GM12878 (cell line): ENCODE measurements at regions not wholly inside any gene's neighbourhood (a gene's known extent, or its start where the extent isn't known, plus 50 kb on each side); places are given as distances from the start of the nearest gene placed in this dataset.

Experiments used
- ATAC-seq: fragments of 200-7000 bp; cut with Tn5 transposase; 3 replicates; pipeline ENCODE4 v1.9.1; 2020; ENCODE audit warnings: mild to moderate bottlenecking, moderate library complexity
- BruUV-seq: library from RNA; stranded (reverse); fragments of 400-500 nt; replicated peaks from 2 replicates; lab custom pipeline; 2021; lab: Mats Ljungman, UMichigan
- CTCF ChIA-PET: fragments of 300-600 bp; sonication (Branson Sonifier 250); formaldehyde crosslinking; extraction: SDS; loops from one replicate; lab custom pipeline; 2021; ENCODE audit warnings: inconsistent platforms; lab: Yijun Ruan, JAX
- POLR2A ChIA-PET: fragments of 350-600 bp; formaldehyde crosslinking; extraction: SDS; loops from one replicate; lab custom pipeline; 2021; ENCODE audit warnings: inconsistent platforms; lab: Charles Lee
- RAD21 ChIA-PET: fragments of 300-600 bp; sonication (Branson Sonifier 250); formaldehyde crosslinking; loops from one replicate; lab custom pipeline; 2023; ENCODE audit warnings: antibody characterized with exemption; ENCODE audit not compliant: unreplicated experiment; lab: Charles Lee
- SMC1A ChIA-PET: fragments of 300-600 bp; sonication (Branson Sonifier 250); formaldehyde crosslinking; loops from one replicate; lab custom pipeline; 2023; ENCODE audit not compliant: unreplicated experiment, uncharacterized antibody; lab: Charles Lee
- DNase-seq: peaks from one replicate; pipeline ENCODE4 v3.0.0-alpha.2; 2011; ENCODE audit warnings: low read depth, low spot score
- FAIRE-seq: peaks from 3 replicates; lab custom pipeline; 2011; peaks lifted over from hg19 to GRCh38; lab: Jason Lieb, UNC
- H2AFZ ChIP-seq: 2 replicates; pipeline ENCODE4 v1.6.0; 2011; ENCODE audit warnings: low read depth, low read length, control low read depth; ENCODE audit not compliant: control insufficient read depth
- H3K27ac ChIP-seq: 2 replicates; pipeline ENCODE4 v1.5.1; 2011; ENCODE audit warnings: control low read depth; ENCODE audit not compliant: control insufficient read depth, insufficient read depth
- H3K27me3 ChIP-seq, 2 experiments: replicated peaks in 1 of 2; 2 replicates each; pipeline versions ENCODE4 v1.6.0 to v1.6.1; 2011; ENCODE audit warnings: low read length in 1 of 2; ENCODE audit not compliant: control insufficient read depth in 2 of 2, insufficient read depth in 2 of 2
- H3K36me3 ChIP-seq, 2 experiments: 2 replicates each; pipeline ENCODE4 v1.5.1; 2011; ENCODE audit warnings: low read length in 1 of 2; ENCODE audit not compliant: control insufficient read depth in 2 of 2, insufficient read depth in 2 of 2
- H3K4me1 ChIP-seq: 2 replicates; pipeline ENCODE4 v1.6.1; 2011; ENCODE audit warnings: mild to moderate bottlenecking, low read length, moderate library complexity, mixed read lengths; ENCODE audit not compliant: control insufficient read depth, insufficient read depth
- H3K4me2 ChIP-seq: 2 replicates; pipeline ENCODE4 v1.6.0; 2011; ENCODE audit warnings: control low read depth; ENCODE audit not compliant: control insufficient read depth, insufficient read depth
- H3K4me3 ChIP-seq: fragments of 200-600 bp; sonication (generic); 2 replicates; pipeline ENCODE4 v1.5.1; 2016
- H3K79me2 ChIP-seq: 2 replicates; pipeline ENCODE4 v1.6.0; 2011; ENCODE audit warnings: low read length; ENCODE audit not compliant: control insufficient read depth, insufficient read depth
- H3K9ac ChIP-seq: 2 replicates; pipeline ENCODE4 v1.8.0; 2011; ENCODE audit warnings: low read length, control low read depth, mixed read lengths; ENCODE audit not compliant: control insufficient read depth, insufficient read depth
- H3K9me3 ChIP-seq: replicated peaks from 3 replicates; pipeline ENCODE4 v1.5.1; 2011; ENCODE audit warnings: mild to moderate bottlenecking, low read length; ENCODE audit not compliant: control insufficient read depth, insufficient read depth
- H4K20me1 ChIP-seq: 2 replicates; pipeline ENCODE4 v1.6.0; 2011; ENCODE audit not compliant: control insufficient read depth, insufficient read depth
- BCL11A ChIP-seq: IDR thresholded peaks from 2 replicates; pipeline ENCODE4 v1.6.1; 2011; ENCODE audit warnings: low read depth, low read length
- CREM ChIP-seq: IDR thresholded peaks from 2 replicates; pipeline ENCODE4 v1.6.1; 2014; ENCODE audit warnings: antibody characterized with exemption, low read depth
- CTCF ChIP-seq, 3 experiments: IDR thresholded peaks in 2 of 3; conservative IDR thresholded peaks in 1 of 3; 2 replicates each; pipeline ENCODE4 v1.5.1; 2011; ENCODE audit warnings: low read depth in 3 of 3, low read length in 3 of 3, mild to moderate bottlenecking in 3 of 3, control low read depth in 2 of 3, moderate library complexity in 2 of 3, inconsistent platforms in 1 of 3, mixed read lengths in 1 of 3; ENCODE audit not compliant: control insufficient read depth in 2 of 3, insufficient read depth in 1 of 3; ENCODE audit errors: extremely low read depth in 1 of 3
- EED ChIP-seq: sonication (generic); IDR thresholded peaks from 2 replicates; pipeline ENCODE4 v1.6.1; 2016; ENCODE audit warnings: antibody characterized with exemption, low read depth
- IKZF2 ChIP-seq, 2 experiments: fragments of 450-650 bp; IDR thresholded peaks; 2 replicates each; pipeline ENCODE4 v1.6.1; 2017; ENCODE audit warnings: mild to moderate bottlenecking in 2 of 2, moderate library complexity in 2 of 2
- IRF4 ChIP-seq: IDR thresholded peaks from 2 replicates; pipeline ENCODE4 v1.6.1; 2011; ENCODE audit warnings: low read depth, low read length
- JUNB ChIP-seq: IDR thresholded peaks from 2 replicates; pipeline ENCODE4 v1.6.1; 2016; ENCODE audit warnings: antibody characterized with exemption, mild to moderate bottlenecking
- MEF2A ChIP-seq: IDR thresholded peaks from 2 replicates; pipeline ENCODE4 v1.6.1; 2011; ENCODE audit warnings: low read depth, mild to moderate bottlenecking, low read length, moderate library complexity; ENCODE audit not compliant: insufficient read depth
- NFIC ChIP-seq: IDR thresholded peaks from 2 replicates; pipeline ENCODE4 v1.6.1; 2012; ENCODE audit warnings: low read depth, mild to moderate bottlenecking, inconsistent platforms, low read length, moderate library complexity
- RBBP5 ChIP-seq: fragments of 200-600 bp; sonication (generic); conservative IDR thresholded peaks from 2 replicates; pipeline ENCODE4 v1.6.1; 2016
- RCOR1 ChIP-seq: conservative IDR thresholded peaks from 2 replicates; pipeline ENCODE4 v1.6.1; 2012; ENCODE audit warnings: low read depth, low read length, improper control_type of control experiment
- RELA ChIP-seq: fragments of 450-650 bp; IDR thresholded peaks from 2 replicates; pipeline ENCODE4 v1.8.0; 2014; ENCODE audit warnings: borderline replicate concordance; ENCODE audit not compliant: partially characterized antibody
- SIX5 ChIP-seq: IDR thresholded peaks from 2 replicates; pipeline ENCODE4 v1.6.1; 2011; ENCODE audit warnings: mild to moderate bottlenecking, low read depth, low read length, moderate library complexity; ENCODE audit not compliant: severe bottlenecking
- SMARCA5 ChIP-seq: fragments of 450-650 bp; IDR thresholded peaks from 2 replicates; pipeline ENCODE4 v1.6.1; 2017; ENCODE audit warnings: mild to moderate bottlenecking
- TCF3 ChIP-seq: IDR thresholded peaks from 2 replicates; pipeline ENCODE4 v1.6.1; 2012; ENCODE audit warnings: low read depth, mild to moderate bottlenecking, low read length, borderline replicate concordance; ENCODE audit not compliant: insufficient read depth
- YY1 ChIP-seq: IDR thresholded peaks from 2 replicates; pipeline ENCODE4 v1.6.1; 2011; ENCODE audit warnings: low read depth, mild to moderate bottlenecking, low read length
- whole genome bisulfite sequencing: methylation state at CpG from one replicate; pipeline ENCODE4 v1.1.6; 2016; ENCODE audit warnings: low lambda C conversion rate; ENCODE audit not compliant: insufficient replicate concordance, insufficient coverage; ENCODE audit errors: missing lambda C conversion rate; 5-methylcytosine and 5-hydroxymethylcytosine counted together
- in situ Hi-C: fragments of 300-500 bp; cut with MboI; formaldehyde crosslinking; loops from 9 replicates; pipeline ENCODE4 v1.14.3; 2018; ENCODE audit warnings: mixed read lengths
- intact Hi-C: fragments of 100-400 bp; cut with micrococcal nuclease; formaldehyde crosslinking; loops from one replicate; pipeline ENCODE4 v1.14.2; 2022; ENCODE audit not compliant: unreplicated experiment

DNA sequence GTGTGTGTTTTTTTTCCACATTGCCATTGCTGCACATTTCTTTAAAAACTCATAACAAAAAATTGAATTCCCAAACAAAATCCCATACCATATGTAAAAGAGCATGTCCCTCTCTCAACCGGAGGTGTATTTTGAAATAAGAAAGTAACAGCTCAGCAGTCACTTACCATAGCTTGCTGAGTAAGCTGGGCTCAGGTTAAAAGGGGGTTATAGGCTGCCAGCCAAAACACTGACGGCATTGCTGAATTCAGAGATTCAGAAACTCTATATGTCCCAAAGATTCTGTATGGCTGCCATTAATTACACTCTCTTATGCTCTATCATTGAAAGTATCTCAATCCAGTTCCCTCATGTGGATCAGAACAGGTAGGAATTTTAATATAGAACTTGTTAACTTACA, 276.0 kb downstream of the FOXG1 start:
- POLR2A ChIA-PET = no interaction called here
- TF ChIP-seq BCL11A = no peak
- no peak for TF ChIP-seq SMARCA5
- no peak for TF ChIP-seq IKZF2 (IDR thresholded peaks at IDR 0.05)
- no peak for TF ChIP-seq MEF2A
- no peak for TF ChIP-seq IRF4
- no peak for TF ChIP-seq RELA
- no peak for TF ChIP-seq CREM
- TF ChIP-seq SIX5 = no peak
- TF ChIP-seq YY1 = no peak
- TF ChIP-seq RCOR1 = no peak
- TF ChIP-seq EED = no peak
- no peak for TF ChIP-seq CTCF (IDR thresholded peaks at IDR 0.05 in 2 of 3, conservative IDR thresholded peaks at IDR 0.05 in 1 of 3; ENCODE audit: control insufficient read depth in 2 of 3, extremely low read depth in 1 of 3, insufficient read depth in 1 of 3, low read depth in 3 of 3, low read length in 3 of 3)
- no peak for TF ChIP-seq JUNB
- no peak for TF ChIP-seq TCF3
- TF ChIP-seq NFIC = no peak
- no peak for TF ChIP-seq RBBP5
- FAIRE-seq = no peak

More for the DNA sequence above, 276.0 kb downstream of the FOXG1 start:
- DNase-seq (no peak), ATAC-seq (no peak)
- H3K36me3 ChIP-seq = no peaks in the 10 kb centered on the region
- no peak overlapping the region for H2AFZ ChIP-seq
- no peaks in the 10 kb centered on the region for H3K79me2 ChIP-seq
- BruUV-seq = no TSS peak
- ChIA-PET SMC1A (interaction anchor here (1.1 kb wide), 1 partner anchor 8 kb away, joined by 5 read pairs; no protein-coding TSS in a partner anchor), RAD21 (no interaction called here), CTCF (no interaction called here)
- H3K9ac ChIP-seq = no peak overlapping the region
- in situ Hi-C loops (no loop called here), intact Hi-C loops (no loop called here)
- H3K27ac ChIP-seq = no peak overlapping the region
- no peaks in the 10 kb centered on the region for H4K20me1 ChIP-seq
- no peaks in the 10 kb centered on the region for H3K4me1 ChIP-seq
- H3K4me3 ChIP-seq = no peak overlapping the region
- H3K9me3 ChIP-seq = no peaks in the 10 kb centered on the region
- no peak overlapping the region for H3K4me2 ChIP-seq
- H3K27me3 ChIP-seq = no peaks in the 10 kb centered on the region
- WGBS = 24% methylated on average over 2 of the region's 2 CpGs
